Endothelial cell of umbilical vein (primary cell): ENCODE measurements at regions not wholly inside any gene's neighbourhood (a gene's known extent, or its start where the extent isn't known, plus 50 kb on each side); places are given as distances from the start of the nearest gene placed in this dataset.
"Not testable (repeated sequence)": the region's sequence is repeated elsewhere in the genome, so short reads cannot be mapped to it uniquely, and the experiment has no call there.

Source experiments
- CTCF ChIP-seq, 2 donors: IDR thresholded peaks; 1 replicate in 1 of 2; 2 replicates in 1 of 2; pipeline ENCODE4 v1.5.1; 2011; ENCODE audit warnings: low read length in 2 of 2, mild to moderate bottlenecking in 2 of 2, moderate library complexity in 2 of 2, control low read depth in 1 of 2, inconsistent platforms in 1 of 2, low read depth in 1 of 2; ENCODE audit not compliant: insufficient read depth in 1 of 2; ENCODE audit errors: extremely low read depth in 1 of 2
- EZH2 ChIP-seq: IDR thresholded peaks from 2 replicates; pipeline ENCODE4 v1.6.1; 2012; ENCODE audit warnings: borderline replicate concordance, low read depth, mild to moderate bottlenecking, moderate library complexity, low read length, inconsistent platforms; ENCODE audit not compliant: severe bottlenecking
- FOS ChIP-seq: IDR thresholded peaks from 2 replicates; pipeline ENCODE4 v1.6.1; 2011; ENCODE audit warnings: mild to moderate bottlenecking, low read length, moderate library complexity, borderline replicate concordance; ENCODE audit not compliant: insufficient read depth
- GATA2 ChIP-seq: IDR thresholded peaks from 2 replicates; pipeline ENCODE4 v1.7.0; 2011; ENCODE audit warnings: low read depth, mild to moderate bottlenecking, moderate library complexity, mixed read lengths, low read length; ENCODE audit not compliant: insufficient read length, insufficient read depth
- JUN ChIP-seq: IDR thresholded peaks from 2 replicates; pipeline ENCODE4 v1.6.1; 2011; ENCODE audit warnings: borderline replicate concordance, low read depth; ENCODE audit not compliant: insufficient read length, insufficient read depth
- MYC ChIP-seq: IDR thresholded peaks from one replicate; pipeline ENCODE4 v1.6.1; 2011; ENCODE audit warnings: mild to moderate bottlenecking, low read depth, low read length
- POLR2A ChIP-seq: IDR thresholded peaks from 2 replicates; pipeline ENCODE4 v1.6.1; 2012; ENCODE audit warnings: low read depth, mild to moderate bottlenecking, control low read depth, low read length
- POLR2AphosphoS5 ChIP-seq: IDR thresholded peaks from 2 replicates; pipeline ENCODE4 v1.6.1; 2012; ENCODE audit warnings: low read depth, mild to moderate bottlenecking, control low read depth, low read length, moderate library complexity; ENCODE audit not compliant: insufficient read depth

GRCh38 chr12:80003744-80004143 is 68.8 kb upstream of the PPP1R12A start:
- not testable (repeated sequence) for TF ChIP-seq MYC; EZH2; CTCF (IDR thresholded peaks at IDR 0.05; ENCODE audit: extremely low read depth in 1 of 2, insufficient read depth in 1 of 2, low read depth in 1 of 2, low read length in 2 of 2); POLR2A; POLR2AphosphoS5; JUN; FOS; GATA2
